ENCODE measurements at regions not wholly inside any gene's neighbourhood (a gene's known extent, or its start where the extent isn't known, plus 50 kb on each side); places are given as distances from the start of the nearest gene placed in this dataset.

DNA sequence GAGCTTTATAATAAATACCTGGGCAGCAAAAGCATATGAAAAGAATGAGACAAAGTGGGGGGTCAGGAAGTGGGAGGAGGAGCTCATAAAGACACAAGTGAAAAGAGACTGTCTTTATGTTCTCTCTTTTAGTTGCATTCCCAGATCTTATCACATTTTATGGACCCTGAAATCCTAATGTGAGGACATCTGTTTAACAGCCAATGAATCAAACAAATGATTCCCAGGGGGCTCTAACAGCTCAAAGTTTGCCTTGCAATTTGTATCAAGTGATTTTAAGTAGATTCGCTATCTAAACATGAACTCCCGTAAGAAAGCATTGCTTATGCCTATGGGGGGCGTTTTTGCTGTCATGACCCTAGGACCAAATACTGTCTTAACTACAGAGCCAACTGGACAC, 332.3 kb upstream of the CNTN4 start:
- no peak for DNase-seq
- no peak for TF ChIP-seq CTCF (IDR thresholded peaks at IDR 0.05; ENCODE audit: low read depth, low read length, missing control alignments)
- in situ Hi-C loops (cut with HindIII; ENCODE audit: low pct_ligation_motif_present, low sequenced_read_pairs), result no loop called here
- Histone ChIP-seq H3K27me3 (replicated peaks) (no peaks in the 10 kb centered on the region), H3K27ac (no peak overlapping the region), H3K36me3 (replicated peaks) (no peaks in the 10 kb centered on the region), H3K4me3 (ENCODE audit: low read depth, low read length) (no peak overlapping the region)

GRCh38 chr3:1773679-1774078, 325.0 kb upstream of the CNTN4 start:
- no peak for TF ChIP-seq CTCF (IDR thresholded peaks at IDR 0.05; ENCODE audit: low read depth, low read length, missing control alignments)
- Histone ChIP-seq H3K36me3 (replicated peaks) (no peaks in the 10 kb centered on the region), H3K27ac (no peak overlapping the region), H3K27me3 (replicated peaks) (no peaks in the 10 kb centered on the region), H3K4me3 (ENCODE audit: low read depth, low read length) (no peak overlapping the region)
- DNase-seq, result no peak
- in situ Hi-C loops (cut with HindIII; ENCODE audit: low pct_ligation_motif_present, low sequenced_read_pairs), result no loop called here

DNA sequence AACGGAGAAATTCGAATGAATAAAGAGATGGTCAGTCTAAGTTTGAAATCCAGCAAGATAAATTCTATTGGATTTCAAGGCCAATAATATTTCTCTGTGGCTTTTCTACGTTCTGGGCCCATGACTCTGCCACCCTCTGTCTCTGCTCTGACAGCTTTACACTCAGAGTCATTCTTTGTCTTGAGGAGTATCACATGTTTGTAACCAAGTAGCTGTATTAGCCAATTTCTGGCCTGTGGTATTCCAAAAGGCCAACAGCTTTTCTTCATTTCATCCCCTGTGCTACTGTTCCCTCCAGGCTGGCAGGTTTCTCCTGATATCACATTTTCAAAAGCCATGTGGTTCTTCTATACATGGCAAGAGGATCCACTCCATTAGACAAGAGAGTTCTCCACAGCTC, 324.1 kb upstream of the CNTN4 start:
- Histone ChIP-seq H3K27me3 (replicated peaks) (no peaks in the 10 kb centered on the region), H3K36me3 (replicated peaks) (no peaks in the 10 kb centered on the region), H3K27ac (no peak overlapping the region), H3K4me3 (ENCODE audit: low read depth, low read length) (no peak overlapping the region)
- TF ChIP-seq CTCF (IDR thresholded peaks at IDR 0.05; ENCODE audit: low read depth, low read length, missing control alignments), result no peak
- in situ Hi-C loops (cut with HindIII; ENCODE audit: low pct_ligation_motif_present, low sequenced_read_pairs), result no loop called here
- no peak for DNase-seq

- Histone ChIP-seq H3K27ac (no peak overlapping the region), H3K36me3 (replicated peaks) (no peaks in the 10 kb centered on the region), H3K27me3 (replicated peaks) (no peaks in the 10 kb centered on the region), H3K4me3 (ENCODE audit: low read depth, low read length) (no peak overlapping the region)
- no peak for DNase-seq
- TF ChIP-seq CTCF (IDR thresholded peaks at IDR 0.05; ENCODE audit: low read depth, low read length, missing control alignments), result no peak
- in situ Hi-C loops (cut with HindIII; ENCODE audit: low pct_ligation_motif_present, low sequenced_read_pairs), result no loop called here
Measured at GRCh38 chr3:1775321-1775720, 323.3 kb upstream of the CNTN4 start.

- H3K27me3 ChIP-seq (replicated peaks), result no peaks in the 10 kb centered on the region
- no peak overlapping the region for H3K4me3 ChIP-seq (ENCODE audit: low read depth, low read length)
- no peak for DNase-seq
- in situ Hi-C loops (cut with HindIII; ENCODE audit: low pct_ligation_motif_present, low sequenced_read_pairs), result no loop called here
- TF ChIP-seq CTCF (IDR thresholded peaks at IDR 0.05; ENCODE audit: low read depth, low read length, missing control alignments), result no peak
- H3K36me3 ChIP-seq (replicated peaks), result no peaks in the 10 kb centered on the region
- H3K27ac ChIP-seq, result no peak overlapping the region
Measured at GRCh38 chr3:1783995-1784394, 314.7 kb upstream of the CNTN4 start.

DNA sequence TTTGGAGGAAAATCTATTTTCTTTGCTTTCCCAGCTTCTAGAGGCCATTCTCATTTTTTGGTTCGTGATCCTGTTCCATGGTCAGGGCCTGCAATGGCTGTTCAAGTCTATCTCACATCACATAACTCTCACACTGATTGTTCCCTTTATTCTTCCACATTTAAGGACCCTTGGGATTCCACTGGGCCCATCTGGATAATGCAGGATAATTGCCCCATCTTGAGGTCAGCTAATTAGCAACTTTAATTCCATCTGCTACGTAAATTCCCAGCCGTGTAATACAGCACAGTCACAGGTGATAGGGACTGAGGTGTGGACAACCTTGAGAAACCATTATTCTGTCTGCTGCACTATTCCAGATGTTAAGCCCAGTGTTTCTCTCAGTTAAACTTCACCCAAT, 311.6 kb upstream of the CNTN4 start:
- DNase-seq, result no peak
- Histone ChIP-seq H3K27me3 (replicated peaks) (no peaks in the 10 kb centered on the region), H3K27ac (no peak overlapping the region), H3K36me3 (replicated peaks) (no peaks in the 10 kb centered on the region), H3K4me3 (ENCODE audit: low read depth, low read length) (no peak overlapping the region)
- in situ Hi-C loops (cut with HindIII; ENCODE audit: low pct_ligation_motif_present, low sequenced_read_pairs), result no loop called here
- TF ChIP-seq CTCF (IDR thresholded peaks at IDR 0.05; ENCODE audit: low read depth, low read length, missing control alignments), result no peak
